ENCODE measurements at regions not wholly inside any gene's neighbourhood (a gene's known extent, or its start where the extent isn't known, plus 50 kb on each side); places are given as distances from the start of the nearest gene placed in this dataset.

DNA sequence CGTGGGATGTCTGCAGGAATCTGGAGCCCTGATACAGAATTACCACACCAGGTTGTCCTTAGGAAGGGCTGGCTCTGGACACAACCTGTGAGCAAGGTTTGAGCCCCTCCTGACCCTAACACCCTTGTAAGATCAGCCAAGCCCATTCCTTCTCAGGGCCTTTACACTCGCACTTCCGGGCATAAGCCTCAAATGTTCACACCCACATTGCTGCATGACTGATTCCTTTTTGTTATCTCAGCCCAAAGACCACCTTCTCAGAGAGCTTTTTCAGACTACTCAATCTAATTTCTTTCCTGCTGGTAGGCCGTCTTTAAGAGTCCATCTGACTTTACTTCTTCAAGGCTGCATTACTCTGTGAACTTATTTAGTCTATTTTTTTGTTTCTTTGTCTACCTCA is 464.0 kb upstream of the SPRED2 start:
- TF ChIP-seq, protein P1, sequence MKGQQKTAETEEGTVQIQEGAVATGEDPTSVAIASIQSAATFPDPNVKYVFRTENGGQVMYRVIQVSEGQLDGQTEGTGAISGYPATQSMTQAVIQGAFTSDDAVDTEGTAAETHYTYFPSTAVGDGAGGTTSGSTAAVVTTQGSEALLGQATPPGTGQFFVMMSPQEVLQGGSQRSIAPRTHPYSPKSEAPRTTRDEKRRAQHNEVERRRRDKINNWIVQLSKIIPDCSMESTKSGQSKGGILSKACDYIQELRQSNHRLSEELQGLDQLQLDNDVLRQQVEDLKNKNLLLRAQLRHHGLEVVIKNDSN (IDR thresholded peaks at IDR 0.05) = no peak
- TF ChIP-seq TEAD4 (IDR thresholded peaks at IDR 0.05) (no peak), YY1 (IDR thresholded peaks at IDR 0.05; ENCODE audit: low read depth) (no peak), RAD21 (IDR thresholded peaks at IDR 0.05; ENCODE audit: low read depth) (no peak)

DNA sequence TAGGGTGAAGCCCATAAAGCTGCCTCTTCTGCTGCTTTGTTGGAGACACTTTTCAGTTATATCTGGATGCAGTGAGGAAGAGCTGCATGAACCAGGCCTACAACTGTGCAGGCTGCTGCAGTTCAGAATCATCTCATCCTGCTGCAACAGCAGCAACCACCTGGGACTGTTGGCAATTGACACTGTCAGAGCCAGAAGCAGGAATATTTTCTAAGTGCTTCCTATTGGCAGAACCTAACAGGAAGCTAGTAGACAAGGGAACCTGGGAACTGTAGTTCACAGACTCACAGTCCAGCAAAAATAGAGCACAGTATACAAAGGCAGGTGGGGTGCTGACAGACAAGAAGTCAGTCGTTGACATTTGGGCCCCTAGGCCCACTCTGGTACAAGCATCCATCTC is 452.9 kb upstream of the SPRED2 start:
- TF ChIP-seq TCF12 (IDR thresholded peaks at IDR 0.05; ENCODE audit: low read depth) (no peak), ZBTB7A (IDR thresholded peaks at IDR 0.05; ENCODE audit: low read depth) (no peak), EP300 (IDR thresholded peaks at IDR 0.05; ENCODE audit: borderline replicate concordance) (no peak), CEBPB (IDR thresholded peaks at IDR 0.05) (no peak), TAF1 (IDR thresholded peaks at IDR 0.05; ENCODE audit: low read depth) (no peak), EGR1 (IDR thresholded peaks at IDR 0.05) (no peak), CREB1 (IDR thresholded peaks at IDR 0.05; ENCODE audit: low read depth) (no peak), RAD21 (IDR thresholded peaks at IDR 0.05; ENCODE audit: low read depth) (no peak)
- TF ChIP-seq, protein P2, sequence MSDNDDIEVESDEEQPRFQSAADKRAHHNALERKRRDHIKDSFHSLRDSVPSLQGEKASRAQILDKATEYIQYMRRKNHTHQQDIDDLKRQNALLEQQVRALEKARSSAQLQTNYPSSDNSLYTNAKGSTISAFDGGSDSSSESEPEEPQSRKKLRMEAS (IDR thresholded peaks at IDR 0.05) = no peak
- TF ChIP-seq, protein P3, sequence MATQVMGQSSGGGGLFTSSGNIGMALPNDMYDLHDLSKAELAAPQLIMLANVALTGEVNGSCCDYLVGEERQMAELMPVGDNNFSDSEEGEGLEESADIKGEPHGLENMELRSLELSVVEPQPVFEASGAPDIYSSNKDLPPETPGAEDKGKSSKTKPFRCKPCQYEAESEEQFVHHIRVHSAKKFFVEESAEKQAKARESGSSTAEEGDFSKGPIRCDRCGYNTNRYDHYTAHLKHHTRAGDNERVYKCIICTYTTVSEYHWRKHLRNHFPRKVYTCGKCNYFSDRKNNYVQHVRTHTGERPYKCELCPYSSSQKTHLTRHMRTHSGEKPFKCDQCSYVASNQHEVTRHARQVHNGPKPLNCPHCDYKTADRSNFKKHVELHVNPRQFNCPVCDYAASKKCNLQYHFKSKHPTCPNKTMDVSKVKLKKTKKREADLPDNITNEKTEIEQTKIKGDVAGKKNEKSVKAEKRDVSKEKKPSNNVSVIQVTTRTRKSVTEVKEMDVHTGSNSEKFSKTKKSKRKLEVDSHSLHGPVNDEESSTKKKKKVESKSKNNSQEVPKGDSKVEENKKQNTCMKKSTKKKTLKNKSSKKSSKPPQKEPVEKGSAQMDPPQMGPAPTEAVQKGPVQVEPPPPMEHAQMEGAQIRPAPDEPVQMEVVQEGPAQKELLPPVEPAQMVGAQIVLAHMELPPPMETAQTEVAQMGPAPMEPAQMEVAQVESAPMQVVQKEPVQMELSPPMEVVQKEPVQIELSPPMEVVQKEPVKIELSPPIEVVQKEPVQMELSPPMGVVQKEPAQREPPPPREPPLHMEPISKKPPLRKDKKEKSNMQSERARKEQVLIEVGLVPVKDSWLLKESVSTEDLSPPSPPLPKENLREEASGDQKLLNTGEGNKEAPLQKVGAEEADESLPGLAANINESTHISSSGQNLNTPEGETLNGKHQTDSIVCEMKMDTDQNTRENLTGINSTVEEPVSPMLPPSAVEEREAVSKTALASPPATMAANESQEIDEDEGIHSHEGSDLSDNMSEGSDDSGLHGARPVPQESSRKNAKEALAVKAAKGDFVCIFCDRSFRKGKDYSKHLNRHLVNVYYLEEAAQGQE (IDR thresholded peaks at IDR 0.05; ENCODE audit: low read depth) = no peak
- TF ChIP-seq, protein P1 (IDR thresholded peaks at IDR 0.05) = no peak

DNA sequence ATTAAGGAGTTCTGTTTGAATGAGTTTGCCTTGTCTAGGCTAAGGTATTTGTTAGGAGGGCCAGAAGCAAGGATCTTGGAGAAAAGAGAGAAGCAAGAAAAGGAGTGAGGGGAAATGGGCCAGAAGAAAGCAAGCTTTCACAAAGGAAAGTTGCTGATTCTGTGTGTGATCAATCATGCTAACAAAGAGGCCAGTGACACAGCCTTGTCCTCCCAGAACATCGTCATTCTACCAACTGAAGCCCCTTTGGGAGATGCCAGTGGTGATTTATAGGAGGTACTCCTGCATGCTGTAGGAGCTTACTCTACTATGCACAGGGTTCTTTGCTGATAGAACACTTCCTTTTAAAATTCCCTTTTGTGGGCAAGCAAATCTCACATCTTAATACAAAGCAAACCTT is 449.2 kb upstream of the SPRED2 start:
- TF ChIP-seq, protein P1 (IDR thresholded peaks at IDR 0.05) = no peak

DNA sequence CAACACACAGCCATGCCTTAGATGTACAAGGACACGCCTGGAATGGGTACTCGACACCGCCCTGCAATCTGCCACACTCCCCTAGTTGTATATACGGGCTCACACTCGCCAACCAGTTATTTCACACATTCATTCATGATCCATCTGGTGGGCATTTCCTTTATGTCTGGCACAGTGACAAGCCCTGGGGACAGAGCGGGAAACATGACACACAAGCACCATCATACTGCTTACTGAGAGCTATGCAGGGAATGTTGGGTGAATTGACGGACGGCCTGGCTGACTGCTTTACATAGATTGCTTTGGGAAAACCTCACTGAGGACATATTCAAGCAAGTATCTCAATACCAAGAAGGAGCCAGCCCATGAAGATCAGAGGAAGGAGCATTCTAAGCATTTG is 448.0 kb upstream of the SPRED2 start:
- no peak for TF ChIP-seq EP300 (IDR thresholded peaks at IDR 0.05; ENCODE audit: borderline replicate concordance)
- TF ChIP-seq TAF1 (IDR thresholded peaks at IDR 0.05; ENCODE audit: low read depth) = no peak

DNA sequence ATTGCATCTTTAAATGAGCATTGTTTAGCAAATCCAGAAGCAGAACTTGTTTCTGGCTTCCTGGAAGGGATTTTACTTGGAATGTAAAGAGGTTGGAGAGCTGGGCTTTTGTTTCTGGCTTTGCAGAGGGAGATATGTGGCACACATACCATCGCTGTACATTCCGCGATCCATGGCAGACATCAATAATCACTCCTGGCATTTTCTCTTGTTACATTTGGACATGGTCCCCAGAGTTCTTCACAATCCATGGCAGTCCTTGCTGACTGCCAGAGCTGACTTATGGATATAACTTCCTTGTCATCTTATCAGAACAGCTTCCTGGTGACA is 445.6 kb upstream of the SPRED2 start:
- TF ChIP-seq EGR1 (IDR thresholded peaks at IDR 0.05) = no peak
- TF ChIP-seq, protein P3 (IDR thresholded peaks at IDR 0.05; ENCODE audit: low read depth) = no peak
- TF ChIP-seq ZBTB7A (IDR thresholded peaks at IDR 0.05; ENCODE audit: low read depth) = no peak
- TF ChIP-seq NFIC (IDR thresholded peaks at IDR 0.05) = no peak
- TF ChIP-seq TCF12 (IDR thresholded peaks at IDR 0.05; ENCODE audit: low read depth) = no peak

DNA sequence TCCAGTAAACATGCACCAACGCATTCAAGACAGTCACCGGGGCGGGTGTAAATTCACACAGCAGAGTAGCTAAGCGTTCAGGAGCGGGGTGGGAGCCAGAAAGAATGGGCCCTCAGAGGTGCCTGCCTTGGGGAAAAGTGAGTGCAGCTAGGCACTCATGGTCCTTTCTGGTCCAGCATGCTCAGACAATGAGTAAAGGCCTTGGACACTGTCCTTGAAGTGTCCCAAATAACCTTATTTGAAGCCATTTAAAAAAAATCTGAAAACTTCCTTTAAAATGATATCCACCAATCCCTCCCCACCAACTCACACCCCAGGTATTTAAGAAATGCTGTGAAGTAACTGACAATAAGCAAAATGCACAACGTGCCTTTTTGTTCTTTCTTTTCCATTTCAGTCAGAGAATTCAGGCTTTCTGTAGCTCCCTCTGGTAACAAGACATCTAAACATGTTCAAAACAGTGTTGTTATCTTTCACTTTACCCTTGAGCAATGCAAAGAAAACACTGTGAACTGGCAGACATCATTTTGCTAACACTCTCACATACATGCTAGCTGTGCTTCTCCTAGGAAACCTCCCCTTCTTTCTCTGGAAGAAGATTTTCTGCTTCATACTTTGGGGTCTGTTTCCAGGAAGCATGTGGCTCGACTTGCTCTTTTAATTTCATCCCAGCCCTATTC is 445.1 kb upstream of the SPRED2 start:
- TF ChIP-seq FOXM1 (IDR thresholded peaks at IDR 0.05; ENCODE audit: borderline replicate concordance, low read depth) = peak; percentile 43; the same call in 1 of the 2 replicates
- no peak for TF ChIP-seq EP300 (IDR thresholded peaks at IDR 0.05; ENCODE audit: borderline replicate concordance)
- peak; percentile 44 for TF ChIP-seq TEAD4 (IDR thresholded peaks at IDR 0.05)
- TF ChIP-seq CREB1 (IDR thresholded peaks at IDR 0.05; ENCODE audit: low read depth) = no peak
- TF ChIP-seq, protein P3 (IDR thresholded peaks at IDR 0.05; ENCODE audit: low read depth) = no peak
- TF ChIP-seq, protein P2 (IDR thresholded peaks at IDR 0.05) = peak; percentile 24; the same call in 1 of the 2 replicates
